ENCODE measurements at regions not wholly inside any gene's neighbourhood (a gene's known extent, or its start where the extent isn't known, plus 50 kb on each side); places are given as distances from the start of the nearest gene placed in this dataset.

- H3K36me3 ChIP-seq (ENCODE audit: control insufficient read depth, insufficient read depth, low read length), result no peaks in the 10 kb centered on the region
- H3K9me3 ChIP-seq (ENCODE audit: control insufficient read depth, low read length), result no peaks in the 10 kb centered on the region
- H3K27ac ChIP-seq (ENCODE audit: insufficient read depth, low read depth, low read length, poor library complexity, severe bottlenecking), result no peak overlapping the region
- no peaks in the 10 kb centered on the region for H3K4me1 ChIP-seq (ENCODE audit: control insufficient read depth, insufficient read depth, low read length)
- WGBS, 2 experiments, result 79 to 82% methylated on average over 3 of the region's 3 CpGs
- H3K4me3 ChIP-seq (ENCODE audit: insufficient read depth, low read depth, low read length), result no peak overlapping the region
- H3K27me3 ChIP-seq (ENCODE audit: control insufficient read depth, insufficient read depth, low read length, poor library complexity, severe bottlenecking), result peaks cover 23% of the 10 kb centered on the region
These were observed 103.2 kb upstream of the IGLL5 start for GRCh38 chr22:22784249-22785039.

- 72 to 74% methylated on average over 13 of the region's 13 CpGs for WGBS, 2 experiments
- Histone ChIP-seq H3K27ac (ENCODE audit: insufficient read depth, low read depth, low read length, poor library complexity, severe bottlenecking) (no peak overlapping the region), H3K4me3 (ENCODE audit: insufficient read depth, low read depth, low read length) (no peak overlapping the region), H3K4me1 (ENCODE audit: control insufficient read depth, insufficient read depth, low read length) (no peaks in the 10 kb centered on the region), H3K27me3 (ENCODE audit: control insufficient read depth, insufficient read depth, low read length, poor library complexity, severe bottlenecking) (peaks cover 29% of the 10 kb centered on the region), H3K9me3 (ENCODE audit: control insufficient read depth, low read length) (no peaks in the 10 kb centered on the region), H3K36me3 (ENCODE audit: control insufficient read depth, insufficient read depth, low read length) (no peaks in the 10 kb centered on the region)
These were observed 102.1 kb upstream of the IGLL5 start for GRCh38 chr22:22785316-22786065.

DNA sequence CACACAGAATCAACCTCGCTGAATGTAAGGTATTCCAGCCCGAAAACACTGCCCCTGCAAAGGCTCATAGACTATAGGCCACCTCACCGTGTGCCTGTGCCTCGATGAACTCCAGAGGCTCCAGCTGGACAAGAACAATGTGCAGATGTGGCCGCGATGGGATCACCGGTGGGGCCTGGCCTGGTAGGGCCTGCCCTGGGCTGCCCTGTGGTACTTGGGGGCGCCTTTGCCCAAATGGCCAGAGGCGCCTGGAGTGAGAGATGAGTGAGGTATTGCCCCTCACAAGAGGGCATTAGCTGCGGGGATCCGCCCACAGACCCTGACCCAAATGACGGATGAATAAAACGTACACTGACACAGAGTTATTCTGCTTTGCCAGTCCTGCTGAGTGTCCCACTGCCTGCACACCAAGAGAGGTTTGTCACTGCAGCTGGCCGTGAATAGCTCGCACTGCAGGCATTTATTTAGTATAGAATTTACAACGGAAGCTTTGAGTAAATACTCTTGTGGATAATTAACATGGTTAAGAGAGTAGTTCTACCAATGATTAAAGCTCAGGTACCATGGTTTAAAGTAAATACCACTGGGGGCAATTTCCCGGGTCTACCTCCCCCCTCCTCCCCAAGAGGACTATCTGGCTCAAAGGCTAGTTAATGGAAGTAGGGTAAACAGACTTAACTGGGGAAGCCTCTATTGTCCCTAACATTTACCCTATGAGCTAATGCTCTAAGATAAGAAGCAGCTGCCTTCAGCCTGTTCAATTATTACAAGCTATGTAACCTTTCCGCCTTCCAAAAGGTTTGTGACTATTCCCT lies 101.1 kb upstream of the IGLL5 start:
- H3K9me3 ChIP-seq (ENCODE audit: control insufficient read depth, low read length), result no peaks in the 10 kb centered on the region
- no peaks in the 10 kb centered on the region for H3K36me3 ChIP-seq (ENCODE audit: control insufficient read depth, insufficient read depth, low read length)
- H3K27ac ChIP-seq (ENCODE audit: insufficient read depth, low read depth, low read length, poor library complexity, severe bottlenecking), result no peak overlapping the region
- 84 to 86% methylated on average over 17 to 18 of the region's 18 CpGs for WGBS, 2 experiments
- no peak overlapping the region for H3K4me3 ChIP-seq (ENCODE audit: insufficient read depth, low read depth, low read length)
- H3K27me3 ChIP-seq (ENCODE audit: control insufficient read depth, insufficient read depth, low read length, poor library complexity, severe bottlenecking), result peaks cover 29% of the 10 kb centered on the region
- H3K4me1 ChIP-seq (ENCODE audit: control insufficient read depth, insufficient read depth, low read length), result no peaks in the 10 kb centered on the region

- no peaks in the 10 kb centered on the region for H3K36me3 ChIP-seq (ENCODE audit: control insufficient read depth, insufficient read depth, low read length)
- H3K9me3 ChIP-seq (ENCODE audit: control insufficient read depth, low read length), result no peaks in the 10 kb centered on the region
- H3K27ac ChIP-seq (ENCODE audit: insufficient read depth, low read depth, low read length, poor library complexity, severe bottlenecking), result no peak overlapping the region
- no peaks in the 10 kb centered on the region for H3K4me1 ChIP-seq (ENCODE audit: control insufficient read depth, insufficient read depth, low read length)
- H3K4me3 ChIP-seq (ENCODE audit: insufficient read depth, low read depth, low read length), result no peak overlapping the region
- H3K27me3 ChIP-seq (ENCODE audit: control insufficient read depth, insufficient read depth, low read length, poor library complexity, severe bottlenecking), result peaks cover 29% of the 10 kb centered on the region
- 93 to 94% methylated on average over 6 of the region's 6 CpGs for WGBS, 2 experiments
These were observed 100.5 kb upstream of the IGLL5 start for GRCh38 chr22:22787151-22787550.

DNA sequence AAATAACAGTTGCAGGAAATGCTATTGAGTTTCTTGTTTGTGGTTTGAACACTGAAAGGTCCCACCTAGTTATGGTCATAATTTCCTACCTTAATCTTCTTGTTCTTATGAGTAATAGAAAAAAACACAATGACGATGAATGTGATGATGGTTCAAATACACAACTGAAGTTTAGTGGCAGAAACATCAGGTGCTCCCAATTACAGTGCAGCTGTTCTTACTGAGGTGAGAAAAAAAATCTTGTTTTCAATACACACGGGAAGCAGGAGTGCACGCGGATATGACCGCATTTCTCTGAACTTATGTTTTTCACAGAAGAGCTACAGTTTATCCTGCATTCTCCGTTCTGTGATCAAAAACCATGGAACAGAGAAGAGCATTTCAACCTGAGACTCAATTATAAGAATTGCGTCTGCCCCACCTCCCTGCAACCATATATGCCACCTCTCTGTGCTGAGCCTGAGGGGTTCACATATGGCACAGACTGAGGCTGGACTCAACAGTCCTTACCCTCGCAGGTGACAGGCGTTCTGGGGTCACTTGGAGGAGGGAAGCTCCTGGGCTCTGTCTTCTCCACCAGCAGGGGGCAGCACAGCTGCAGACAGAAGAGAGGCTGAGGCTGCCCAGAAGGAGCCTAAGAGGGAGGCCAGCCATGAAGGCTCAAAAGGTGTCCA lies 99.7 kb upstream of the IGLL5 start:
- Histone ChIP-seq H3K27me3 (ENCODE audit: control insufficient read depth, insufficient read depth, low read length, poor library complexity, severe bottlenecking) (peaks cover 29% of the 10 kb centered on the region), H3K9me3 (ENCODE audit: control insufficient read depth, low read length) (no peaks in the 10 kb centered on the region), H3K27ac (ENCODE audit: insufficient read depth, low read depth, low read length, poor library complexity, severe bottlenecking) (no peak overlapping the region), H3K4me1 (ENCODE audit: control insufficient read depth, insufficient read depth, low read length) (no peaks in the 10 kb centered on the region), H3K36me3 (ENCODE audit: control insufficient read depth, insufficient read depth, low read length) (no peaks in the 10 kb centered on the region), H3K4me3 (ENCODE audit: insufficient read depth, low read depth, low read length) (no peak overlapping the region)
- 66 to 69% methylated on average over 9 of the region's 9 CpGs for WGBS, 2 experiments

DNA sequence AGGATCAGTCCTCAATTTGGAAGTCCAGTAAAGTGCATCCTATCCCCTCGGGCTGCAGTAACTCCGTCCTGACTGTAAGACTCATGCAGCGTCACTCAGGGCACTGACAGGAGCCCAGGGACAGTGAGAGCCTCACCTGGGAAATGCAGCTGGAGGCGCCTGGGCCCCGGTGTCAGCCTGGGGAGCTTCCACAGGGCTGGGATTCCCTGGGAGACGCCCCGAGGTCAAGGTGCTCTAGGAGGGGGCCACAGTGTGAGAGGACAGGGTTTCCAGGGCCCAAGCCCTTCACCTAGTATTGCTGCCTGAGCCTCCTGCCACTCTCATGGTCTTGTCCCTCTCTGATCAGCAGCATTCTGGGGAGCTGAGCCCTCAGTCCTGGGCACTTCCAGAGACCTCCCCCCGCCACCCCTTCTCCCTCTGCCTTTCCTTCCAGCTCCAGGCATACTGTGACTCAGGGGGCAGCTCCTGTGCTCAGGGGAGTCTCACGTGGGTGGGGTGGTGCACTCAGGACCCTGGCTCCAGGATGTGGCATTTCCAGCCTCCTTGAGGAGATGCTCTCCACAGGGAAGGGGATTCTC lies 99.1 kb upstream of the IGLL5 start:
- H3K36me3 ChIP-seq (ENCODE audit: control insufficient read depth, insufficient read depth, low read length), result no peaks in the 10 kb centered on the region
- H3K4me3 ChIP-seq (ENCODE audit: insufficient read depth, low read depth, low read length), result no peak overlapping the region
- peaks cover 26% of the 10 kb centered on the region for H3K27me3 ChIP-seq (ENCODE audit: control insufficient read depth, insufficient read depth, low read length, poor library complexity, severe bottlenecking)

GRCh38 chr22:22789233-22789921 lies 98.2 kb upstream of the IGLL5 start:
- Histone ChIP-seq H3K4me1 (ENCODE audit: control insufficient read depth, insufficient read depth, low read length) (no peaks in the 10 kb centered on the region), H3K9me3 (ENCODE audit: control insufficient read depth, low read length) (no peaks in the 10 kb centered on the region), H3K27ac (ENCODE audit: insufficient read depth, low read depth, low read length, poor library complexity, severe bottlenecking) (no peak overlapping the region), H3K36me3 (ENCODE audit: control insufficient read depth, insufficient read depth, low read length) (no peaks in the 10 kb centered on the region), H3K4me3 (ENCODE audit: insufficient read depth, low read depth, low read length) (no peak overlapping the region), H3K27me3 (ENCODE audit: control insufficient read depth, insufficient read depth, low read length, poor library complexity, severe bottlenecking) (peaks cover 19% of the 10 kb centered on the region)
- WGBS, 2 experiments, result 77 to 80% methylated on average over 2 of the region's 2 CpGs

More for the DNA sequence above, 99.1 kb upstream of the IGLL5 start:
- H3K4me1 ChIP-seq (ENCODE audit: control insufficient read depth, insufficient read depth, low read length), result no peaks in the 10 kb centered on the region
- 70% methylated on average over 9 of the region's 9 CpGs for WGBS, 2 experiments
- no peaks in the 10 kb centered on the region for H3K9me3 ChIP-seq (ENCODE audit: control insufficient read depth, low read length)
- no peak overlapping the region for H3K27ac ChIP-seq (ENCODE audit: insufficient read depth, low read depth, low read length, poor library complexity, severe bottlenecking)

DNA sequence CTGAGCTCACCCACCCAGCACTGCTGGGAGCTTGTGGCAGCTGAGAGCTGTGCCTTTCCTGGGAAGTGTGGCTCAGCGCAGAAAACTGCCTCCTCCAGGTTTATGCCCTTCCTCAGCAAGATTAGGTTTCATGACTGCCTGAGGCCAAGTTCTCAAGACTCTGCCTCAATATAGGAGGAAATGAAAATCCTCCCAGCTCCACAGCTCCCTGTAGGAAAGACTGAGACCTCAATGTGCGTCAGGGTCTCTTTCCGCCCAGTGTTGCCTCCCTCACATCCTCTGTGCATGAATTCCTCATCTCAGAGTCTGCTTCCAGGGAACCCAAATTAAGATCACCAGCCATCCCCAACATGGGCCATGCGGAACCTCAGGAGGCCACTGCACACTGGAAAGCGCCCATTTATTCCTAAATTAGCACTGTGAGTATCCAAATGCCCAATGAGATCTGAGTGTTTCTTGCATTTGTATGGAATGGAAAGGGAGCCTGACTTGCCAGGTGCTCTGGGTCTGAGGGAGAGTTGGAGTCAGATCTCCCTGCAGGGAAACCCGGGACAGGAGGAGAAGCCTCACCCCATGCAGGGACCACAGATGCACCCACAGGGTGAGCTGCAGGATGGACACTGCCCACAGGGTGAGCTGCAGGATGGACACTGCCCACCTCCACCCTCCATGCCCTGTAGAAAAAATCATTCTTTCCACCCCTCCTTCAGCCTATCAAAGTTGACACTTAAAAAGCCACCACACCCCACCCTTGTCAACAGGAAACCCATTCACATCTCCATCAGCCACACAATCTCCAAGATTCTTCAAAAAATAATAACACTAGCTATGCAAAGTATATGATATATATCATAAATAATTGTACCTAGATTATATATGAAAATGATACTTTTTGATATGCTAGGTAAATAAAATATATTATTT lies 97.4 kb upstream of the IGLL5 start:
- no peaks in the 10 kb centered on the region for H3K36me3 ChIP-seq (ENCODE audit: control insufficient read depth, insufficient read depth, low read length)
- H3K4me3 ChIP-seq (ENCODE audit: insufficient read depth, low read depth, low read length), result no peak overlapping the region
- H3K9me3 ChIP-seq (ENCODE audit: control insufficient read depth, low read length), result no peaks in the 10 kb centered on the region
- no peak overlapping the region for H3K27ac ChIP-seq (ENCODE audit: insufficient read depth, low read depth, low read length, poor library complexity, severe bottlenecking)
- no peaks in the 10 kb centered on the region for H3K4me1 ChIP-seq (ENCODE audit: control insufficient read depth, insufficient read depth, low read length)
- 88 to 95% methylated on average over 6 of the region's 6 CpGs for WGBS, 2 experiments
- H3K27me3 ChIP-seq (ENCODE audit: control insufficient read depth, insufficient read depth, low read length, poor library complexity, severe bottlenecking), result peaks cover 11% of the 10 kb centered on the region
